ENCODE measurements at regions not wholly inside any gene's neighbourhood (a gene's known extent, or its start where the extent isn't known, plus 50 kb on each side); places are given as distances from the start of the nearest gene placed in this dataset.

- TF ChIP-seq CTCF (conservative IDR thresholded peaks at IDR 0.05; ENCODE audit: low read depth, low read length) (no peak), EZH2 (IDR thresholded peaks at IDR 0.05; ENCODE audit: low read length, unreplicated experiment) (no peak), EZH2phosphoT487 (IDR thresholded peaks at IDR 0.05; ENCODE audit: borderline replicate concordance, low read length) (no peak)
These were observed 419.4 kb downstream of the EPHA5 start for GRCh38 chr4:65250916-65251315.
